ENCODE measurements at regions not wholly inside any gene's neighbourhood (a gene's known extent, or its start where the extent isn't known, plus 50 kb on each side); places are given as distances from the start of the nearest gene placed in this dataset.
"Not testable (repeated sequence)": the region's sequence is repeated elsewhere in the genome, so short reads cannot be mapped to it uniquely, and the experiment has no call there.

DNA sequence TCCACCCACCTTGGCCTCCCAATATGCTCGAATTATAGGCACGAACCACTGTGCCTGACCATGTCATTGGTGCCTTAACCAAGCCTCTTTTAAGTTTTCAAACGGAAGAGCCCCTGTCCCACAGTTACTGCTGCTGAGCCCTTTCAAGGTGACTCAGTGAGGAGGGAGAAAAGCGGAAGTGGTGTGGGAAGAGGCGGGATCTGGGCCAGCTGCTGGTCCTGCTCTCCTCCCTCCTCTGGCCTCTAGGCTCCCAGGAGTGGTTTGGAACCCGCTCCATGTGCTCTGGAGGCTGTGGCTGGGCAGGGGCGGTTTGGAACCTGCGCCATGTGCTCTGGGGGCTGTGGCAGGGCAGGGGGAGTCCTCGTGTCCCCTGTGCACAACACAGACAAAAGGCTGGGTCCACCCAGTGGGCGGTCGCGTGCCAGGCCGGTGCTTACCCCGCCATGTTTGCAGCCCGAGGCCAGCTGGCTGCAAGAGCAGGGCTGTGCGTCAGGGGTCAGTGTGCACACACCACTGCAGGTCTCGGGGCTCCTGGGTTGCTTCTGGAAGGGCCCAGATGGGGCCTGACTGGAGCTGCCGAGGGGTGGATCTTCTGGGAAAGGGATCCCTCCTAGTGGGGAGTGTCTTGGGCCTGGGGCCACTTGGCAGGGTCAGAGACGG is 113.4 kb upstream of the ALDH3B2 start:
- H3K9ac ChIP-seq (ENCODE audit: low read length); H2AFZ ChIP-seq (ENCODE audit: low read depth, low read length, poor library complexity, severe bottlenecking); H3K79me2 ChIP-seq (ENCODE audit: insufficient read depth, low read length); intact Hi-C loops (cut with micrococcal nuclease); ATAC-seq; H3K27me3 ChIP-seq (ENCODE audit: insufficient read depth, low read length); BruUV-seq (replicated peaks); H3K36me3 ChIP-seq (ENCODE audit: control insufficient read depth in 1 of 2, insufficient read depth in 2 of 2, low read length in 2 of 2); H4K20me1 ChIP-seq (ENCODE audit: insufficient read depth); CTCF ChIA-PET; RAD21 ChIA-PET (ENCODE audit: low non-redundant PET in 1 of 2, low total read pairs in 2 of 2, uncharacterized antibody in 2 of 2, unreplicated experiment in 2 of 2); H3K4me3 ChIP-seq (replicated peaks in 1 of 2; ENCODE audit: low read depth in 1 of 2, low read length in 2 of 2); H3K9me3 ChIP-seq (ENCODE audit: control insufficient read depth in 1 of 2, insufficient read depth in 1 of 2, low read depth in 1 of 2, low read length in 2 of 2); DNase-seq (ENCODE audit: low read depth, low spot score); H3K9me2 ChIP-seq (ENCODE audit: insufficient read depth); H3K4me2 ChIP-seq (ENCODE audit: low read length); H3K4me1 ChIP-seq (ENCODE audit: control insufficient read depth in 1 of 2, insufficient read depth in 2 of 2, low read length in 2 of 2); POLR2A ChIA-PET; H3K27ac ChIP-seq (ENCODE audit: low read depth, low read length): not testable (repeated sequence)

- not testable (repeated sequence) for H3K9ac ChIP-seq (ENCODE audit: low read length)
These were observed 107.5 kb upstream of the ALDH3B2 start for GRCh38 chr11:67781967-67782366.

GRCh38 chr11:67781506-67781905 is 107.1 kb upstream of the ALDH3B2 start:
- H3K4me3 ChIP-seq (replicated peaks in 1 of 2; ENCODE audit: low read depth in 1 of 2, low read length in 2 of 2); CTCF ChIA-PET; intact Hi-C loops (cut with micrococcal nuclease): not testable (repeated sequence)

More at GRCh38 chr11:67781967-67782366, 107.5 kb upstream of the ALDH3B2 start:
- H3K27me3 ChIP-seq (ENCODE audit: insufficient read depth, low read length); H3K4me2 ChIP-seq (ENCODE audit: low read length); H3K4me1 ChIP-seq (ENCODE audit: control insufficient read depth in 1 of 2, insufficient read depth in 2 of 2, low read length in 2 of 2); POLR2A ChIA-PET; DNase-seq (ENCODE audit: low read depth, low spot score); H3K9me2 ChIP-seq (ENCODE audit: insufficient read depth); H3K9me3 ChIP-seq (ENCODE audit: control insufficient read depth in 1 of 2, insufficient read depth in 1 of 2, low read depth in 1 of 2, low read length in 2 of 2); H3K4me3 ChIP-seq (replicated peaks in 1 of 2; ENCODE audit: low read depth in 1 of 2, low read length in 2 of 2); RAD21 ChIA-PET (ENCODE audit: low non-redundant PET in 1 of 2, low total read pairs in 2 of 2, uncharacterized antibody in 2 of 2, unreplicated experiment in 2 of 2); H3K36me3 ChIP-seq (ENCODE audit: control insufficient read depth in 1 of 2, insufficient read depth in 2 of 2, low read length in 2 of 2); ATAC-seq; H4K20me1 ChIP-seq (ENCODE audit: insufficient read depth); H2AFZ ChIP-seq (ENCODE audit: low read depth, low read length, poor library complexity, severe bottlenecking); BruUV-seq (replicated peaks); H3K27ac ChIP-seq (ENCODE audit: low read depth, low read length); H3K79me2 ChIP-seq (ENCODE audit: insufficient read depth, low read length); CTCF ChIA-PET; intact Hi-C loops (cut with micrococcal nuclease): not testable (repeated sequence)

More at GRCh38 chr11:67781506-67781905, 107.1 kb upstream of the ALDH3B2 start:
- H3K27me3 ChIP-seq (ENCODE audit: insufficient read depth, low read length); DNase-seq (ENCODE audit: low read depth, low spot score); H3K9me3 ChIP-seq (ENCODE audit: control insufficient read depth in 1 of 2, insufficient read depth in 1 of 2, low read depth in 1 of 2, low read length in 2 of 2); H3K79me2 ChIP-seq (ENCODE audit: insufficient read depth, low read length); H3K4me1 ChIP-seq (ENCODE audit: control insufficient read depth in 1 of 2, insufficient read depth in 2 of 2, low read length in 2 of 2); H2AFZ ChIP-seq (ENCODE audit: low read depth, low read length, poor library complexity, severe bottlenecking); BruUV-seq (replicated peaks); H3K27ac ChIP-seq (ENCODE audit: low read depth, low read length); H3K9ac ChIP-seq (ENCODE audit: low read length); POLR2A ChIA-PET; ATAC-seq; H3K36me3 ChIP-seq (ENCODE audit: control insufficient read depth in 1 of 2, insufficient read depth in 2 of 2, low read length in 2 of 2); H3K4me2 ChIP-seq (ENCODE audit: low read length); H4K20me1 ChIP-seq (ENCODE audit: insufficient read depth); RAD21 ChIA-PET (ENCODE audit: low non-redundant PET in 1 of 2, low total read pairs in 2 of 2, uncharacterized antibody in 2 of 2, unreplicated experiment in 2 of 2); H3K9me2 ChIP-seq (ENCODE audit: insufficient read depth): not testable (repeated sequence)

Measured in HCT116 (cell line).